Esophagus muscularis mucosa (tissue), 3 donors: ENCODE measurements at regions not wholly inside any gene's neighbourhood (a gene's known extent, or its start where the extent isn't known, plus 50 kb on each side); places are given as distances from the start of the nearest gene placed in this dataset.

Source experiments
- CTCF ChIP-seq, 3 experiments: fragments of 200-600 bp in 2 of 3; fragments of 450-650 bp in 1 of 3; sonication (generic) in 2 of 3; IDR thresholded peaks; one replicate each; pipeline ENCODE4 v1.5.1; 2017 to 2019; ENCODE audit warnings: antibody characterized with exemption in 3 of 3, mild to moderate bottlenecking in 2 of 3, moderate library complexity in 1 of 3
- EP300 ChIP-seq: sonication (generic); formaldehyde crosslinking; IDR thresholded peaks from one replicate; pipeline ENCODE4 v1.6.1; 2017; ENCODE audit warnings: antibody characterized with exemption

GRCh38 chr11:38392176-38392575 is 1794.1 kb upstream of the RAG2 start:
- TF ChIP-seq EP300 (no peak), CTCF (IDR thresholded peaks at IDR 0.05) (no peak)
